HG02623 (cell line): ENCODE measurements at regions not wholly inside any gene's neighbourhood (a gene's known extent, or its start where the extent isn't known, plus 50 kb on each side); places are given as distances from the start of the nearest gene placed in this dataset.
A peak's percentile ranks its signal among the peaks of the same experiment; 100 is the strongest.

Source experiments
- ATAC-seq: cut with Tn5 transposase; IDR thresholded peaks from one replicate; pipeline ENCODE4 v1.9.1; 2021; ENCODE audit warnings: moderate library complexity; ENCODE audit not compliant: unreplicated experiment

DNA sequence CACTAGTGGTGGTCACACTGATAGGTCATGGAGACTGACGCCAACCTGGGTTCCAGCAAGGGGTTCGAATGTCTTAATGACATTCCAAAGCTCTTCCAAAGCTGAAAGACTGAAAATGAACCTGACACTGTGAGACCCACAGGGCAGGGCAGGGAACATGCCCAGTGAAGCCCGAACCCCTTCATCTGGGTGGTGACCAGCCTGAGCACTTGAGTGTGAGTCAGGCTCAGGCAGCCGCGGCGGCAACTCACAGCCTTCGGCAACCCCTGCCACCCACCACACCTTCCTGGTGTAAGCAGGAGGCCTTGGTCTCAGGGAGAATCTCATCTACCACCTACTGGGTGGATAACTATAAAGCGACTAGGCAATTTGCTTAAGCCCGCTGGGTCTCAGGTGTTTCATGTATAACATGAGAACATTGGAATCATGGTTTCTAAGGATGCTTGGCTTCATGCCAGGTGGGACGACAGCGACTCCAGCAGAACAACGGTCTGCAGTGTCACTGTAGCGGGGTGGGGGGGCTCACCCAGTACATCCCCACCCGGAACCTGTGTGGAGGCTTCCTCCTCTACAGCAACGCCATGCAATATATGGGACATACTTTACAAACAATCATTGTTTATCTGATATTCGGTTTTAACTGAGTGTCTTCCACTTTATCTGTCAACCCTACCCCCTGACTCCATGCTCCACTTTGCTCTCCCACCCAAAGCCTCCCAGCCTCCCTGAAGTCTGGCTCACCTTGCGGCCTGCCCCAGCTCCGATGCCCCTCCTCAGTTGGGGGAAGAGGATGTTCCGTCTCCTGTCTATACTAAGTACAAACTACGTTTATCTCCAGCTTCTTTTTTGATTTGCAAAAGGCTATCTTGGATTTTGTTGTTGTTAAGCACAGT is 125.0 kb upstream of the MEF2A start:
- no peak for ATAC-seq

DNA sequence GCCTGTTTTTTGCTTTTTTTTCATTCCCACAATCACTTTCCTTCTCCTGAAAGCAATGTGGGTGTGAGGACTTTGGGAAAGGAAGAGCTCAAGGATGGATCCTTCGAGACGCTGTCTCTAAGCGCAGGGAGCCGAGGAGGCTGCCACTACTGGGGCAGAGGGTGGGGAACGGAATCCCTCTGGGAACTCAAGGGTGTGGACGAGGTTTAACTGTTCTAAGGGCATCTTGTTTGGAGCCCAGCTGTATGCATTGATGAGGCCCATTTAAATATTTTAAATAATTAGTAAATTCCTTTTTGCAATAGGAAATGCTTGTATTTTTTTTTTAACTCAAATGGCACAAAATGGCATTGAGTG is 124.4 kb upstream of the MEF2A start:
- no peak for ATAC-seq

DNA sequence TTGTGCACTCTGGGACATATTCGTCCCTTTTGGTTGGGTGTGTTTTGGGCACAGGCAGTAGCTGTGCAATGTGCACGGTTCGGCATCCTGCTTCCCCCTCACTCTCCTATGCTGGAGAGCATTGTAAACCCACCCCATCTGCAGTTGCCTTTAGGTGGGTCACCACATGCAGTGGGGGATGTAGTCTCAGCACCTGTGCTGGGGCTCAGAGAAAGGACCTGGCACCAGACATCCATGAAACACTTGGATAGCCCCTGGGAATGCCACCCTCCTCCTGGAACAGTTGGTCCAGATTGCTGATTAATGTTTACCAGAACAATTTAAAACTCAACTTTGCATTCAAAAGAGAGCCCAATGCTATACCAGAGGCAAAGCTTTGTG is 123.9 kb upstream of the MEF2A start:
- ATAC-seq = no peak

DNA sequence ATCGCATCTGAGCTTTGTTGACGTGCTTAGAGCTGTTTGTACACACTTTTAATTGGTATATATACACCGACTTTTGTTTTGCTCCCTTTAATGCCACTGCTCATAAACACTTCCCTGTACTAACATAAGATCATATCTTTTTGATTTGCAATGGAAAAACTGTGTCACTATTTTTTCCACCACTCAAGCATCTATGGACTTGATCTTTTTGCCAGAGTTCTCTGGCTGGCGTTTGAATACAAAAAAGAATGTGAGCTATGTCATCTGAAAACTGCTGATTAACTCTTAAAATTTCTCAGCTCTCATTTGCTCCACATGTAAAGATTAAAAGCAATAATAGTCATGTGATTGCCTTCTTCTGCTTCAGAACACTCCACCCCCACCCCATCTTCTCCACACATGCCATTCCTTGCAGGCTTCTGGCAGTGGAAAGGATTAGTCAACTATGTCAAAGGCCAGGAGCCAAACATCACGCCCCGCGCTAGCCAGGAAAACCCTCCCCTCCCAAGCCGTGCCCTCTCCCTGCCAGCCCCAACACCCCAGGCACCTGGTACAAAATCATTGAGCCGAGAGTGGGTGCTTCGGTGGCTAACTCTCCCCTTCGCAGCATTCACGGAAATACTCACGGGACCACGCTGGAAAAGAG is 123.4 kb upstream of the MEF2A start:
- ATAC-seq = no peak

DNA sequence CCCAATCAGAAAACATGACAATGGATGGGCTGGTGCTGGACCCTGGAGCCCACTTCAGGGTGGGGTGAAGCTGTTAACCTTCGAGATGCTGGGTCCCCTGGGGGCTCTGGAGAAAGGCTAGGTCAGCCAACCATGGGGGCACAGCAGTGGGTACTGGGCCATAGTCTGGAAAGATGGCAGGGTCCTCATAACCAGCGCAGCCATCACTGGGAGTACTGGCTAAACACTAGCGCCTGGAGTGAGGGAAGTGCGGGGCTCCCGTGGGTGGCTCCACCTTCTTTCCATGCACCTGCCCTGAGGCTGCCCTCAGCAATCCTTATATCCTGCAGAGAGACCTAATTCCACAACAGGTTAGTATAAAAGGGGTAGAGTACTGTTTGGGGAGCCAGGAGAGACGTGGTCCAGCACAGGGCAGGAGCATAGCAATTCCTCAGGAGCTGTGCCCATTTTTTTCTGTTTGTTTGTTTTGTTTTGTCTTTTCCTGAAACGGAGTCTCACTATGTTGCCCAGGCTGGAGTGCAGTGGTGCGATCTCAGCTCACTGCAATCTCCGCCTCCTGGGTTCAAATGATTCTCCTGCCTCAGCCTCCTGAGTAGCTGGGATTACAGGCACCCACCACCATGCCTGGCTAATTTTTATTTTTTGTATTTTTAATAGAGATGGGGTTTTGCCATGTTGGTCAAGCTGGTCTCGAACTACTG is 122.6 kb upstream of the MEF2A start:
- ATAC-seq = no peak

DNA sequence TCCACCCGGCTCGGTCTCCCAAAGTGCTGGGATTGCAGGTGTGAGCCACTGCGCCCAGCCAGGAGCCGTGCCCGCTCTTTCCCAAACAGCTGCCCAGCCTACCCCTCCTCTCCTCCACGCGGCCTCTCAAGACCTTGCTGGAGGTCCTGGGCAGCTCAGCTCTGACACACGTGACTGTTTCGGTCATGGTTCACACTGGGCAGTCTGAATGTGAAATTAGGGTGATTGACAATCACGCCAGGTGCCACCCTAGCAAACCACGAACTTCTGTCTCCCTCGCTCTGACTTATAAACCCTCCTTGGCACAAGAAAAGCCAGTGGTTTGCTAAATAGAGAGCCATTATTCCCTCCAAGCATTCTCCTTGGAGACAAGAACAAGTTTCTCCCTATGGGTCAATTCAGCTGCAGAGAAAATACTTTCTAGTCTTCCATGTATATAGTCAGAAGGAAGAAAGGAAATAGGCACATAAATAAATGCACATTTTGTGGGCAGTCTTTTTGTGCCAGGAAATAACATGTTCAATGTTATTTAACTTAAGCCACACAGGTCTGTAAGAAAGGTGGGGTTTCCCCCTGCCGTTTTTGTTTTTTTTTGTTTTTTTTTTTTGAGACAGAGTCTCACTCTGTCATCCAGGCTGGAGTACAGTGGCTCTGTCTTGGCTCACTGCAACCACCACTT is 121.9 kb upstream of the MEF2A start:
- no peak for ATAC-seq

DNA sequence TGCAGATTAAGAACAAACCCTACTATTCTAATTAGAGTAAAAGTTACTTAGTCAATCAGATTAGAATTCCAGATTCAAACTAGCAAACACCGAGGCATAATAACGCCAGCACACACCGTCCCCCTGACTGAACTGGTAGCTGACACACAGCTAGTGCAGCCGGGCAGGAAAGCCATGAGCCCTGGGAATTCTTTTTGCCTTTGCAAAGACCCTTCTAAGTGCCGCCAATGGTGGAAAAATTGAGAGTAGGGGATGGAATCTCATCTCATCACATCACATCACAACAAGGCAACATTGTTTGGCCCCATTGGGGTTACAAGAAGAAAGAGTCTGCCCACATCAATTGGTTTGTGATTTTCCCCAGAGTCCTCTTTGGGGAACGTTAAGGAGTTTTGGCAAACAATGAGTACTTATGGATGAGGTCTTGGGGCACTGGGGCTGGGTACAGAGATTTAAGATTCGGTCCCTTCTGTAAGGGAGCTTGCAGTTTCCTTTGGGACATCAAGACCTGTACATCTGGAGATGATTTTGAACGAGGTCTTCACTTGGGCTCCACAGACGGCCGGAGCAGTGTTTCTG is 120.4 kb upstream of the MEF2A start:
- ATAC-seq = no peak

DNA sequence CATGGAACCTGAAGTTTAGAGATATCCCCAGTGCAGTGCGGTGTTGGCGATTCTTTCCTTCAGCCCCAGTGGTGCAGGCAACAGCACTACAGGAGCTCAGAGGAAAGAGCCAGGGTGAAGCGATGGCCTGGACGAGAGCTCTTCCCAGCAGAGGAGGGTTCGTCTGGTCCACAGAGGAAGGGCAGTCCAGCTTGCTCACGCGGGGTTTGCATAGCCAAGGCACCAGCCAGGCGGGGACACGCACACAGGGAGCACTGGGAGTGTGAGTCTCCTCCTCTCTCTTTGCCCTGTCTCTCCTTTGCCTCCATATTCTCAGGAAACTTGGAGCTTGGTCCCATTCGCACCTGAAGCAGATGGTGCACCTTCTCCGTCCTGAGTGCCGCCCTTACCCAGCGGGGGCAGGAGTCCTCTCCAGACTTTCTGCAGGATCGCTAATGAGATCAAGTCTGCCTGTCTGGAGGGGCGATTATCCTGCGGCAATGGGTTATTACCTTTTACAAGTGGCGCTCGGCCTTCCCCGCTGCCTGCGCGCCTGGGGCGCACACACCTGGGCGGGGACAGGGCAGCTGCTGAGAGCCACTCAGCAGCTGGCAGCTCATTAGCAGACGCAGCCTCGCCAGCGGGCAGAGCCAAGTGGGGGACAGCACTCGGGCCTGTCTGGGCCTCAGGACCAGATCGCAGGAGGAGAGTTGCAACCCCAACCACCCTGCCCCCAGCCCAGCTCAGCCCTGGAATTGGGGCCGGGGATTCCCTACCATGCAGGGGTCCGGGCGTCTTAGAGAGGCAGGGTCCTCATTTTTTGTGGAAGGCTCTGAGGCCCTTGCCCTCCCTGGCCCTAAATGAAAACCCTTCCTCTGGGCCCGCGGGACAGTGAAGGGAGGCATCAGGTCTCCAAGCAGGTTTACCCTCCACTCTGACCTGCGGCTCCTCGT is 119.0 kb upstream of the MEF2A start:
- no peak for ATAC-seq

DNA sequence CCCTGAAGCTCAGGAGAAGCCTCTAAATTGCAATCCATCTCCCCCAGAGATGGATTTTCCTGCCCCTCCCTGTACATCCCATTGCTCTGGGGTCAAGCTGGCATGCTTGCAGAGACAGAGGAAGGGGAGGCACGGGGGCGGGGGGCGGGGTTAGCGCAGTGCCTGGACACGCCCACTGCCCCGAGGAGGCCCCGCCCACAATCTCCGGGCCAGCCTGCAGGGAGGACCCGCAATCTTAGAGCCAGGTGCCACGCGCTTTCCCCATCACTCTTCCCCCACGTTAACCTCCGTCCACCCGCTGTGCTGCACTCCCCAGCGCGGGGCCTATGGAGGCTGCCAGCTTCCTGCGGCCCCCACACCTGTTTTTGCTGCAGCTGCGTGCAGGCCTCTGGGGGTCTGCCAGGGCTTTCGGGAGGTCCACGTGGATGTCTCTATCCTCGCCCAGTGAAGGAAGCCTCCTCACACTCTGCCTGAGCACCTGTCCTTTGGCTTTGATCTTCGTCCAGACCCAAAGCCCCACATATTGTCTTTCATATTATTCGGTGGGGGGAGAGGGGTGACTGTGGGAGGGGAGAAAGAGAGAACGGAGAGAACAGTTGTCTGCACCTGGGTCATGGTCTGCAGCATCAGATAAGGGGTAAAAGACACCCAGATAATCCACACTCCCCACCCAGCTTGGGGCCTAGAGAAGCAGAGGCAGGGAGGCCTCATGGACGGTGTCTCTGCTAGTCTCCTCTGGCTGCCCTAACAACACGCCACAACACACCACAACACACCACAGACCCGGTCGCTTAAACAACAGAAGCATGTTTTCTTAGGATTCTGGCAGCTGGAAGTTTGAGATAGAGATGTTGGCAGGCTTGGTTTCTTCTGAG is 118.0 kb upstream of the MEF2A start:
- no peak for ATAC-seq

DNA sequence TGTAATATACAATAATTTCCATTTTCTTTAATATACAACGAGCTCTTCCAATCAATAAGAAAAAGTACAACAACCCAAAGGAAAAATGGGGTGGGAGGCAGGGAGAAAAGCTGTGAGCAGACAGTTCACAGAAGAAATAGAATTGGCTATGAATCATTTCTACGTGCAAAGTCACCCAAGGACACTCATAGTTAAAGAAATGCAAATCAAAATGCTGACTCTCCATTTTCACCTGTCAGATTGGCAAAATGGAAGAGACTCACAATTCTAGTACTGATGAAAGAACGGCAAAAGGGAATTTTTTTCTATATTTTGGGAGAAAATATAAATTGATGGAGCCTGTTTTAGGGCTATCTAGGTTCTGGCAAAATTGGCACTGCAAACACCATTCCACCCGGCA is 116.3 kb upstream of the MEF2A start:
- ATAC-seq = no peak

DNA sequence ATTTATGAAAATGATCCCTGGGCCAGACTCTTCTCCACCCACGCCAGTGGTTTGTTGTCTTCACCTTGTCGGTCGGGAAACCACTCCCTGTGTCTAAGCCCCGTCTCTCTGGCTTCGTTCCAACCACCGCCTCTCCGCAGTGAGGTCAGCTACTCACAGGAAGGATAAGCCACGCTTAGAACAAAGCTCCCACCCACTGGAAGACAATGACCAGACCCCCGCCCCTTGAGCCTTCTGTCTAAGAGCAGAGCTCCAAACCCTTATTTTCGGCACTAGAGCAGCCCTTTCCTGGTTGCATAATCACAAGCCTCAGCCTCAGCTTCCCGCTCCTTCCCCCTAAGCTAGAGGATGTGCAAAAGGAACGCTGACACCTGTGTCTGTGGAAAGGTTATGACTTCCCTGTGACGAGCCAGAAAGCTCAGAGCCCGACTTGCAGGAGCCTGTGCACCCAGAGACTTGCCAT is 114.9 kb upstream of the MEF2A start:
- ATAC-seq = no peak

DNA sequence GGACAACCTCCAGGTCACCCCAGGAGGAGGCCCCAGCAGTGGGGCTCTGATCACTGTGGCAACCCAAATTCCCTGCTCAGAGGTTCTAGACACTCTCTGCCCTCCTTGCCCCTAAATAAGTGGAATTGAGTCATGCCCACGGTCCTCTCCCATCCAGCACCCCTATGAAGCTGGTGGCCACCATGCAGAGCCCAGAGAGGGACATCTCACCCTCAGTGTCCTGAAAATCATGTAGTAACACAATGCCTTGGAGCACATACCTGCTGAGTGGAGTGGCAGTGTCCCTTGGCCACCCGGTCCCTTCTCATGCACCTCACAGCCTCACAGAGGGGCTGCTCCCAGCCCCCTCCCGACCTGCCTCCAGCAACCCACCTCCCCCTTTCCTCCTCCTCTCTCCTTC is 114.3 kb upstream of the MEF2A start:
- no peak for ATAC-seq

DNA sequence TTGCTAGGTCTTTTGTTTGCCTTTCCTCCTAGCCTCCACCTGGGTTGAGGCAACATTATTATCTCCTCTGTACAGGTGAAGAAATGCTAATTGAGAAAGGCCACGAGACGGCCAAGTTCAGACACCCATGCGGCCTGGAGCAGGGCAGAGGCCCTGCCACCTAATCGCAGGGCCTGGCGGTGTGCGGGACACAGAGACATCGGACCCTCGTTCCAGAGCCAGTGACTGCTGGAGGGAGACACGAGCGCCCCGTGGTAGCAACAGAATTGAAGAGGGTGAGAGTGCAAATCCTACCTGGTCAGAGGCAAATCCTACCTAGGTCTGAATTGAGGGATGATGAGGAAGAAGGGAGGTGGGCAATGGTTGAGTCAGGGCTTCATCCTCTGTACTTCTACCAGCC is 113.8 kb upstream of the MEF2A start:
- ATAC-seq = no peak

DNA sequence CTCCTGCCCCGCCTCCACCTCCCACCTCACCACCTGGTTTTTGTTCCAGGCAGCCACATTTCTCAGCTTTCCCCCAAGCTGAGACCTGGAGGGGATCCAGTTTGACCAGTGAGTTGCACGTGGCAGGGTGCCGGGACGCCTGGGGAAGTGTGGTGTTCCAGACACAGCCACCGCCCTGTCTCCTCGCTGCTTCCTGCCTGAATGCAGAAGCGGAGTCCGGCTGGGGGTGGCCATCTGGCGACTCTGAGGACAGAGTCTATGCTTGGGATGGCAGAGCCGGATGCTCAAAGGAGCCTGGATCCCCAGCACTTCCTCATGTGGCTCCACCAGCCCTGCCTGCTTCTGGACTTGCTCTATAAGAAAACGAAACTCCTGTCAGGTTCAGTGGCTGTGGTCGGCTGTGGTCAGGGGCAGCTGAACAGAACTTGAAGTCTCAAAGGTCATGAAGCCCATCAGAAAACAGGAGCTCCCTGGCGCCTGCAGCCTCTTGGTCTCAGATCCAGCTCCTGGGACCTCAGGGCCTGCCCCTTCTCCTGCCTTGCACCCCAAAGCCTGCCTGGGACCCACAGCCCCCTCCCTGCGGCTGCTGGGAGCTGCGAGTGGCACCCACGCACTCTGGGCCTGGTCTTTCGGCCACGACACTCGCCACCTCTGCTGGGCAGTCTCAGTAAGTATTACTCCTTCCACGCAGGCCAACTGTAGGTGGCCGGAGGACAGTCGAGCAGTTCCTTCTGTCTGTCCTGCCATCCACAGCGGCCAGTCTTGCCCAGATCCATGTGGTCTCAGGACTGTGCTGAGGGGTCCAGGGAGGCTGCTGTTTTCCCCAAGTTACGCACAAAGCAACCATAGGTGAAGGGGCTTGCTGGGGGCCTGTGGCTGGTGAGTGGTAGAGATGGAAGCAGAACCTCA is 112.8 kb upstream of the MEF2A start:
- peak; percentile 73 for ATAC-seq

DNA sequence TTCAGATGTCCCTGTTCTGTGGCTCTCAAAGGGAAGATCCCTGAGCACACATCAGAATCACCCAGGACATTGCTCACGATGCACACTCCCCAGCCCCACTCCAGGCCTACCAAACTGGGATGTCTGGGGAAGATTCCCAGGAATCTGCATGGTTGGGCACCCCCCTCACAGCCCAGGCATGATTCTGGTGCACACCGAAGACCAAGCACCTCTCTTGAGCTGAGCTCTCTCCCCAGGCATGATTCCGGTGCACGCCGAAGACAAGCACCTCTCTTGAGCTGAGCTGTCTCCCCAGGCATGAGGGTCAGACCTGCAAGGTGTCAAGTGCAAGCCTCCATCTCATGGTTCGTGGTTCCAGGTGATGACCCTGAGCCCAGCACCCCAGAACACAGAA is 112.2 kb upstream of the MEF2A start:
- no peak for ATAC-seq

DNA sequence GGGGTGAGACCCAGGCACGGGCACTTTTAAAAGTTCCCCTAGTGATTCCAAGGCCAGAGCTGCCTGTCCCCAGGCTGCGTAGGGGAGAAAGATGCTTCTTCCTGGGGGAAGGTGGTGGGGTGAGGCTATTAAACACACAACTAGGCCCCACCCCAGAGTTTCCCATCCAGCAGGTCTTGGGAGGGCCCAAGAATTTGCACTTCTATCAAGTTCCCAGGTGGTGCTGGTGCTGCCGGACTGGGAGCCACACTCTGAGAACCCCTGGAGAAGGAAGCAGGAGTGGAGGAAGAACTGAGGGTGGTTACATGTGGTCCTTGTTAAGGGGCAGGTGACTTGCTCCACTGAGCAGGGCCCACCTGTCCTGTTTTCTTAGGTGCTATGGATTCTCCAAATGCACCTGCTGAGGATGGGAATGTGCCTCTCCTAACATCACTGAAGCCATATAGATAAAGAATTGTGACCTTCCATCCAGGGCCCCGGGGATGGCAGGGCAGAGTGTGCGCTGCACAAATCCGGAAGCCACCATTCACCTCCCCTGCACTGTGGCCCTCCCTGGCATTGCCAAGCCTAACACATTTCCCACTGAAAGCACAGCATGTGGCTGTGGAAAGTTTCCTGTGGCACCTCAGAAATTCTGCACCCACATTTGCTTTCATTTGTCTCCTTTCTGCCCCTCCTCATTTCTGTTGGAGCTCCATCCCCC is 111.5 kb upstream of the MEF2A start:
- no peak for ATAC-seq
